ENCODE measurements at regions not wholly inside any gene's neighbourhood (a gene's known extent, or its start where the extent isn't known, plus 50 kb on each side); places are given as distances from the start of the nearest gene placed in this dataset.

DNA sequence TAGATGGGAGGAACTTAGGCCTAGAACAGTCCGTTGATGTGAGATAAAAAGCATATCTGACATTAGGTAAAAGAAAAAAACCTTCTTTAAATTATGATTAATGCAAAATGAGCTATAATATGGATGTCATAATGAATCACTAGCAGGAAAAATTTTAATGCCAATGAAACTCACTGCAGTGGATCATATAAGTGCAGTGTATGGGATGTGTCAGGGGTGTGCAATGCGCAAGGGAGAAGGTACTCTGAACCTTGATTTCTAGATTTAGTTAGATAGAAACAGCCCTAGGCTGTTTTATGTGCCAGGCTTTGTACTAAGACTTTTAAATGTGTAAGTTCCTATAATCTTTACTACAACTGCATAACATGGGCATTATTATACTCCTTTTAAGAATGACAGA lies 50.4 kb upstream of the NXPH2 start:
- DNase-seq: no peak

Measured in hindlimb muscle (tissue), 1 donor.